Gastroesophageal sphincter (tissue), 3 donors: ENCODE measurements at regions not wholly inside any gene's neighbourhood (a gene's known extent, or its start where the extent isn't known, plus 50 kb on each side); places are given as distances from the start of the nearest gene placed in this dataset.

Experiments
- CTCF ChIP-seq, 4 experiments: fragments of 200-600 bp in 2 of 4; fragments of 450-650 bp in 2 of 4; sonication (generic) in 1 of 4; IDR thresholded peaks; one replicate each; pipeline ENCODE4 v1.5.1; 2017 to 2019; ENCODE audit warnings: antibody characterized with exemption in 4 of 4, mild to moderate bottlenecking in 2 of 4, moderate library complexity in 2 of 4
- EP300 ChIP-seq: sonication (generic); formaldehyde crosslinking; IDR thresholded peaks from one replicate; pipeline ENCODE4 v1.6.1; 2017; ENCODE audit warnings: antibody characterized with exemption, mild to moderate bottlenecking

GRCh38 chr6:33869121-33869520 is 65.3 kb upstream of the MLN start:
- no peak for TF ChIP-seq EP300
- no peak for TF ChIP-seq CTCF (IDR thresholded peaks at IDR 0.05)
